Lung (tissue), 11 donors: ENCODE measurements at regions not wholly inside any gene's neighbourhood (a gene's known extent, or its start where the extent isn't known, plus 50 kb on each side); places are given as distances from the start of the nearest gene placed in this dataset.

Source experiments
- ATAC-seq: fragments of 200-7000 bp; cut with Tn5 transposase; one replicate; pipeline ENCODE4 v1.9.1; 2020; ENCODE audit warnings: moderate number of reproducible peaks; ENCODE audit not compliant: insufficient read depth, low FRiP score
- DNase-seq, 3 donors: peaks; one replicate each; pipeline ENCODE4 v3.0.0-alpha.2; 2013 to 2017
- H3K27ac ChIP-seq, 2 donors: one replicate each; pipeline ENCODE4 v1.5.1; 2013; ENCODE audit warnings: mild to moderate bottlenecking in 2 of 2, moderate library complexity in 2 of 2, control low read depth in 1 of 2, inconsistent platforms in 1 of 2, low read depth in 1 of 2, low read length in 1 of 2
- H3K27me3 ChIP-seq, 3 donors: one replicate each; pipeline ENCODE4 v1.5.1; 2013; ENCODE audit warnings: low read length in 2 of 3; ENCODE audit not compliant: control insufficient read depth in 3 of 3, insufficient read depth in 3 of 3
- H3K36me3 ChIP-seq, 4 donors: one replicate each; pipeline ENCODE4 v1.5.1; 2013; ENCODE audit warnings: low read length in 4 of 4, mild to moderate bottlenecking in 1 of 4, moderate library complexity in 1 of 4; ENCODE audit not compliant: control insufficient read depth in 4 of 4, insufficient read depth in 4 of 4
- H3K4me1 ChIP-seq, 5 donors: one replicate each; pipeline ENCODE4 v1.5.1; 2013; ENCODE audit warnings: low read length in 5 of 5, mild to moderate bottlenecking in 2 of 5, moderate library complexity in 1 of 5; ENCODE audit not compliant: control insufficient read depth in 5 of 5, insufficient read depth in 5 of 5
- H3K4me3 ChIP-seq: one replicate; pipeline ENCODE4 v1.5.1; 2013; ENCODE audit warnings: mild to moderate bottlenecking, control low read depth, moderate library complexity
- H3K9ac ChIP-seq, 2 donors: one replicate each; pipeline ENCODE4 v1.5.1; 2013; ENCODE audit warnings: low read length in 2 of 2, control low read depth in 1 of 2; ENCODE audit not compliant: insufficient read depth in 1 of 2
- H3K9me3 ChIP-seq, 4 donors: one replicate each; pipeline ENCODE4 v1.5.1; 2013; ENCODE audit warnings: low read length in 3 of 4, mild to moderate bottlenecking in 1 of 4, moderate library complexity in 1 of 4; ENCODE audit not compliant: control insufficient read depth in 4 of 4, insufficient read depth in 3 of 4
- WGBS, 2 donors: extraction: QIAGEN DNeasy Blood & Tissue Kit; methylation state at CpG; one replicate each; pipeline ENCODE4 v1.1.7; 2013; 5-methylcytosine and 5-hydroxymethylcytosine counted together
- TF ChIP-seq, protein P1 (sequence below): IDR thresholded peaks from 2 replicates; pipeline ENCODE4 v1.5.1; 2012; ENCODE audit warnings: mild to moderate bottlenecking; ENCODE audit errors: control extremely low read depth, extremely low read depth
- donor health status: control.
- donor health status: control.
- donor health status: Bipolar disorder and iron deficiency.
- donor health status: healthy.
- donor health status: DM: yes; HTN: yes; CAD: no.

GRCh38 chr12:113546916-113547863, 75.5 kb upstream of the LHX5 start:
- no peak overlapping the region for H3K9ac ChIP-seq
- ATAC-seq (no peak), DNase-seq (no peak)
- no peaks in the 10 kb centered on the region for H3K36me3 ChIP-seq
- no peak overlapping the region for H3K4me3 ChIP-seq
- TF ChIP-seq, protein P1, sequence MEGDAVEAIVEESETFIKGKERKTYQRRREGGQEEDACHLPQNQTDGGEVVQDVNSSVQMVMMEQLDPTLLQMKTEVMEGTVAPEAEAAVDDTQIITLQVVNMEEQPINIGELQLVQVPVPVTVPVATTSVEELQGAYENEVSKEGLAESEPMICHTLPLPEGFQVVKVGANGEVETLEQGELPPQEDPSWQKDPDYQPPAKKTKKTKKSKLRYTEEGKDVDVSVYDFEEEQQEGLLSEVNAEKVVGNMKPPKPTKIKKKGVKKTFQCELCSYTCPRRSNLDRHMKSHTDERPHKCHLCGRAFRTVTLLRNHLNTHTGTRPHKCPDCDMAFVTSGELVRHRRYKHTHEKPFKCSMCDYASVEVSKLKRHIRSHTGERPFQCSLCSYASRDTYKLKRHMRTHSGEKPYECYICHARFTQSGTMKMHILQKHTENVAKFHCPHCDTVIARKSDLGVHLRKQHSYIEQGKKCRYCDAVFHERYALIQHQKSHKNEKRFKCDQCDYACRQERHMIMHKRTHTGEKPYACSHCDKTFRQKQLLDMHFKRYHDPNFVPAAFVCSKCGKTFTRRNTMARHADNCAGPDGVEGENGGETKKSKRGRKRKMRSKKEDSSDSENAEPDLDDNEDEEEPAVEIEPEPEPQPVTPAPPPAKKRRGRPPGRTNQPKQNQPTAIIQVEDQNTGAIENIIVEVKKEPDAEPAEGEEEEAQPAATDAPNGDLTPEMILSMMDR, result no peak
- 24 to 26% methylated on average over 18 of the region's 18 CpGs for WGBS, 2 donors
- H3K4me1 ChIP-seq, result no peaks in the 10 kb centered on the region
- H3K27ac ChIP-seq, result no peak overlapping the region
- peaks cover 0 to 32% (median 8%) of the 10 kb centered on the region in 3 donors for H3K27me3 ChIP-seq
- H3K9me3 ChIP-seq, result peaks cover 0 to 22% (median 5%) of the 10 kb centered on the region in 4 donors

DNA sequence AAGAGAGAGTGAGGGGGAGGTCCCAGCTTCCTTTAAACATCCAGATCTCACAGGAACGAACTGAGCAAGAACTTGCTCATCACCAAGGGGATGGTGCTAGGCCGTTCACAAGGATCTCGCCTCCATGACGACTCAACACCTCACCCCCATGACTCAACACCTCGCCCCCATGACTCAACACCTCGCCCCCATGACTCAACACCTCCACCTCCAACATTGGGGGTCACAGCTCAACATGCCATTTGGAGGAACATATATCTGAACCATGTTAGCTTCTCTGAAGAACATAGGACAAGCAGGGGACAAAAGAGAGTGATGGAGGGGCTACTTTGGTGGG, 66.0 kb upstream of the LHX5 start:
- H3K9me3 ChIP-seq, result peaks cover 0 to 21% (median 0%) of the 10 kb centered on the region in 4 donors
- WGBS, 2 donors, result 49 to 56% methylated on average over 6 of the region's 6 CpGs
- DNase-seq, result no peak
- H3K36me3 ChIP-seq, result no peaks in the 10 kb centered on the region
- no peak overlapping the region for H3K27ac ChIP-seq
- ATAC-seq, result no peak
- H3K9ac ChIP-seq, result no peak overlapping the region
- TF ChIP-seq, protein P1, result no peak
- H3K4me3 ChIP-seq, result no peak overlapping the region
- H3K27me3 ChIP-seq, result peaks cover 0 to 31% (median 11%) of the 10 kb centered on the region in 3 donors
- no peaks in the 10 kb centered on the region for H3K4me1 ChIP-seq

DNA sequence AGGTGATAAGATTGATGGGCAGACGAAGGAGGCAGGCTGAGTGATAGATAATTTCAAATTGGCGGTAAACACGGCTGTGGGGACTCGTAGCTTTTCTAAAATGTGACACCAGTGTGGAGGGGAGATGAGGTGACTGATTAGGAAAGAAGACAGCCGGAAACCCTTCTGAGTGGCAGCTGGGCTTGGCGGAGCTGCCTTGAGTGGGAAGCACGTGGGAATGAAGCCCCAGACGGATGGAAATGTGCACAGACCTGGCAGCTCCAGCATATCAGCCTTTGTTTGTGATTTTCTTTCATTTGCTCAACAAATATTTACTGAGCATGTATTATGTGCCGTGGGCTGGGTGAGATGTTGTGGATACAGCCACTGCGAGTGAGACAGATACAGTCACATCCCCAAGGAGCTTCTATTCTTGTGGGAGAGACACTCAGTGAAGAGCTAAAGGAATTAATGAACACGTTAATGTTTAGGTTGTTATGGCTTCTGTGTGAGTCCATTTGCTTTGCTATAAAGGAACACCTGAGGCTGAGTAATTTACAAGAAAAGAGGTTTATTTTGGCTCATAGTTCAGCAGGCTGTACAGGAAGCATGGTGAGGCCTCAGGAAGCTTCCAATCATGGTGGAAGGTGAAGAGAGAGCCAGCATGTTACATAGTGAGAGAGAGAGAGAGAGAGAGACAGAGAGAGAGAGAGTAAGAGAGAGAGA, 65.5 kb upstream of the LHX5 start:
- Histone ChIP-seq H3K36me3 (no peaks in the 10 kb centered on the region), H3K9ac (no peak overlapping the region), H3K27ac (no peak overlapping the region), H3K27me3 (peaks cover 0 to 27% (median 11%) of the 10 kb centered on the region in 3 donors), H3K4me3 (no peak overlapping the region), H3K4me1 (no peaks in the 10 kb centered on the region), H3K9me3 (peaks cover 0 to 21% (median 0%) of the 10 kb centered on the region in 4 donors)
- 43 to 62% methylated on average over 11 of the region's 11 CpGs for WGBS, 2 donors
- ATAC-seq (no peak), DNase-seq (no peak)
- TF ChIP-seq, protein P1, result no peak
